Esophagus squamous epithelium (tissue), 5 donors: ENCODE measurements at regions not wholly inside any gene's neighbourhood (a gene's known extent, or its start where the extent isn't known, plus 50 kb on each side); places are given as distances from the start of the nearest gene placed in this dataset.
"Not testable (repeated sequence)": the region's sequence is repeated elsewhere in the genome, so short reads cannot be mapped to it uniquely, and the experiment has no call there.

Experiments
- DNase-seq: peaks from one replicate; lab custom pipeline; 2025; lab: John Stamatoyannopoulos, UW
- H3K27ac ChIP-seq, 4 donors: fragments of 200-600 bp; sonication (generic); one replicate each; pipeline ENCODE4 v1.5.1; 2016 to 2019; ENCODE audit warnings: mild to moderate bottlenecking in 1 of 4
- H3K27me3 ChIP-seq, 4 donors: fragments of 200-600 bp; sonication (generic); 1 replicate in 3 of 4; 2 replicates in 1 of 4; pipeline versions ENCODE4 v1.5.1 to v1.6.0; 2017 to 2021; ENCODE audit warnings: antibody characterized with exemption in 1 of 4
- H3K36me3 ChIP-seq, 3 donors: fragments of 200-600 bp; sonication (generic); one replicate each; pipeline ENCODE4 v1.5.1; 2016 to 2019
- H3K4me1 ChIP-seq, 3 donors: fragments of 200-600 bp; sonication (generic); one replicate each; pipeline ENCODE4 v1.5.1; 2017 to 2019
- H3K4me3 ChIP-seq, 4 donors: fragments of 200-600 bp; sonication (generic); 1 replicate in 3 of 4; 2 replicates in 1 of 4; pipeline ENCODE4 v1.5.1; 2016 to 2019; ENCODE audit warnings: mild to moderate bottlenecking in 2 of 4, moderate library complexity in 1 of 4
- H3K9me3 ChIP-seq, 3 donors: fragments of 200-600 bp; sonication (generic); one replicate each; pipeline ENCODE4 v1.5.1; 2016 to 2019
- CTCF ChIP-seq, 6 experiments: fragments of 450-650 bp in 4 of 6; fragments of 200-600 bp in 2 of 6; sonication (generic) in 2 of 6; IDR thresholded peaks; one replicate each; pipeline ENCODE4 v1.5.1; 2016 to 2019; ENCODE audit warnings: antibody characterized with exemption in 6 of 6, mild to moderate bottlenecking in 4 of 6, moderate library complexity in 4 of 6
- POLR2A ChIP-seq, 4 donors: fragments of 450-650 bp; IDR thresholded peaks; one replicate each; pipeline ENCODE4 v1.6.1; 2017; ENCODE audit warnings: antibody characterized with exemption in 4 of 4, mild to moderate bottlenecking in 4 of 4, moderate library complexity in 3 of 4
- WGBS, 2 donors: methylation state at CpG; one replicate each; pipeline ENCODE4 v1.1.5; 2018; 5-methylcytosine and 5-hydroxymethylcytosine counted together
- intact Hi-C: fragments of 100-400 bp; cut with DNase I; formaldehyde crosslinking; loops from one replicate; pipeline ENCODE4 v1.15.0; 2022
- donor health status: DM: yes; HTN: yes; CAD: no.

DNA sequence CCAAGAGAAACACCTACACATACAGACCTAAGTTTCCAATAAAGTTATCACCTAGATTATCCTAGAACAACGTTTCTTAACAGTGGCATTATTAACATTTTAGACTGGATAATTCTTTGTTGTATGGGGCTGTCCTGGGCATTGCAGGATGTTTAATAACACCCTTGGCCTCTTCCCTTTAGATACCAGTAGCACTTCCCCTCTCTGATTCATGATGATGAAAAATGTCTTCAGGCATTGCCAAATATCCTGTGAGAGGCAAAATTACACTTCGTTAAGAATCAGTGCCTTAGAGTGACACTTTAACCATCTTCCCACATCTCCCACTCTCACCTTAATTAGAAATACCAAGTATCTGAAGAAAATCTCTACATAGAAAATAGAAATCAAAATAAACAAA is 352.6 kb downstream of the CGGBP1 start:
- intact Hi-C loops = no loop called here
- Histone ChIP-seq H3K36me3 (no peaks in the 10 kb centered on the region), H3K4me1 (no peaks in the 10 kb centered on the region), H3K9me3 (peaks cover 0 to 4% (median 0%) of the 10 kb centered on the region in 3 donors), H3K27me3 (no peaks in the 10 kb centered on the region), H3K27ac (no peak overlapping the region), H3K4me3 (no peak overlapping the region)
- TF ChIP-seq POLR2A (IDR thresholded peaks at IDR 0.05) (no peak), CTCF (IDR thresholded peaks at IDR 0.05) (no peak)
- DNase-seq = no peak
- WGBS, 2 donors = 42 to 54% methylated on average over 2 of the region's 2 CpGs

- no peaks in the 10 kb centered on the region for H3K27me3 ChIP-seq
- no peaks in the 10 kb centered on the region for H3K4me1 ChIP-seq
- H3K4me3 ChIP-seq = no peak overlapping the region
- no peaks in the 10 kb centered on the region for H3K9me3 ChIP-seq
- DNase-seq = no peak
- H3K36me3 ChIP-seq = no peaks in the 10 kb centered on the region
- 85 to 89% methylated on average over 4 of the region's 4 CpGs for WGBS, 2 donors
- H3K27ac ChIP-seq = no peak overlapping the region
- intact Hi-C loops = no loop called here
- no peak for TF ChIP-seq CTCF (IDR thresholded peaks at IDR 0.05)
- no peak for TF ChIP-seq POLR2A (IDR thresholded peaks at IDR 0.05)
These were observed 356.2 kb downstream of the CGGBP1 start for GRCh38 chr3:87702600-87702999.

DNA sequence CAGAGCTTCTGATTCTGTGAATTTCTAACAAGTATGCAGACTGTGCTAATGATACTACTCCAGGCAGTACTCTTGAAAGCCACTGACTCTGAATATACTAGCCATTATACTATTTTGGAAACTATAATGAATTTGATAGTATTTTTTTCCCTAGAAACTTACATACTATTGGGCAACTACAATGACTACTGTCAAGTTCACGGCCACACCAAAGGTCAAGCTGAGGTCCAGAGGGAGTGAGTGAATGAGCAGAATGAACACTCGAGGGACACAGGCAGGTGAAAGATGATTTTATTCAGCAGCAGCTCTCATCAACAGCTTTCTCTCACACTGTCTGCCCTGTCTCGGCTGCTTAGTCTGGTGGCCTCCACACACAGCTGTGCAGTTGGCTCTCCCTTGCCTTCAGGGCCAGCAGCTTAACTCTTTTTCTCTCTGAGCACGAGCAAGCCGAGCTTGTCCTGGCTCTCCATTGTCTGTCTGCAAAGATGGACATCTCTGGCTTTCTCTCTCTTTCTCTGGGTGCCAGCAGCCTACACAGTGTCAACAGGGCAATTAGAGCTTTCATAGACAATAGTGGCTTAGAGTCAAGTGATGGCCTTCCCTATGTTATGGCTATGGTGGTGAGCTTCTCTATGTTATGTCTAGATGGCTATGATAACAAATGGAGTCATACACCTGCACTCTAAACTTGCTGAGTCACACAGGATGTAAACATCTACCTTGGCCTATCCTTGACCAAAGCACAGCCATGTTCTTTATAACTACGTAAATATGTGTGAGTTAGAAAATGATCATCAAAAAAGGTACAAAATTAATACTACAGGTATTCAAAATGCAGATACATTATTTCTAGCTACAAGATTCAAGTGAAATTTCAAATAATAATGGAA is 362.4 kb downstream of the CGGBP1 start:
- no peaks in the 10 kb centered on the region for H3K27me3 ChIP-seq
- H3K27ac ChIP-seq = no peak overlapping the region
- no peak for DNase-seq
- TF ChIP-seq CTCF (IDR thresholded peaks at IDR 0.05) = no peak
- TF ChIP-seq POLR2A (IDR thresholded peaks at IDR 0.05) = no peak
- WGBS, 2 donors = 57 to 70% methylated on average over 6 of the region's 6 CpGs
- H3K36me3 ChIP-seq = no peaks in the 10 kb centered on the region
- no peaks in the 10 kb centered on the region for H3K4me1 ChIP-seq
- H3K4me3 ChIP-seq = no peak overlapping the region
- intact Hi-C loops = no loop called here
- no peaks in the 10 kb centered on the region for H3K9me3 ChIP-seq

GRCh38 chr3:87694678-87695077 is 364.1 kb downstream of the CGGBP1 start:
- H3K9me3 ChIP-seq = no peaks in the 10 kb centered on the region
- TF ChIP-seq CTCF (IDR thresholded peaks at IDR 0.05) (no peak), POLR2A (IDR thresholded peaks at IDR 0.05) (no peak)
- no peaks in the 10 kb centered on the region for H3K4me1 ChIP-seq
- WGBS, 2 donors = 60% methylated on average over 2 of the region's 2 CpGs
- no peak for DNase-seq
- H3K27me3 ChIP-seq = no peaks in the 10 kb centered on the region
- no peak overlapping the region for H3K4me3 ChIP-seq
- intact Hi-C loops = no loop called here
- H3K27ac ChIP-seq = no peak overlapping the region
- H3K36me3 ChIP-seq = no peaks in the 10 kb centered on the region

DNA sequence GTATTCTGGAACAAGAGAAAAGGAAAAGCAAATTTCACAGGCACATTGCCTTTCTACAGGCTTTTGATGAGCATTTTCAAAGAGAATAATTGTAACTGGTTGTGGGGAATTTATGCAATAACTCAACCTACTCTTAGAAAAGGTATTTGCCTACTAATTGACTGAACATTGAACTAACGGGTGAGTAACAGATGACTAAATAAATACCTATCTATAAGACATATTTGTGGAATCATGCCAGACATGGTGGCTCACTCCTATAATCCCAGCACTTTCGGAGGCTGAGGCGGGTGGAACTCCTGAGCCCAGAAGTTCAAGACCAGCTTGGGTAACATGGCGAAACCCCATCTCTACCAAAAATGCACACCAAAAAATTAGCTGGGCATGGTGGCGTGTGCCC is 367.7 kb downstream of the CGGBP1 start:
- Histone ChIP-seq H3K4me1 (no peaks in the 10 kb centered on the region), H3K4me3 (no peak overlapping the region), H3K9me3 (no peaks in the 10 kb centered on the region), H3K27me3 (no peaks in the 10 kb centered on the region), H3K36me3 (no peaks in the 10 kb centered on the region), H3K27ac (no peak overlapping the region)
- TF ChIP-seq POLR2A (IDR thresholded peaks at IDR 0.05) (no peak), CTCF (IDR thresholded peaks at IDR 0.05) (no peak)
- intact Hi-C loops = no loop called here
- WGBS, 2 donors = 77 to 81% methylated on average over 5 of the region's 5 CpGs
- no peak for DNase-seq

DNA sequence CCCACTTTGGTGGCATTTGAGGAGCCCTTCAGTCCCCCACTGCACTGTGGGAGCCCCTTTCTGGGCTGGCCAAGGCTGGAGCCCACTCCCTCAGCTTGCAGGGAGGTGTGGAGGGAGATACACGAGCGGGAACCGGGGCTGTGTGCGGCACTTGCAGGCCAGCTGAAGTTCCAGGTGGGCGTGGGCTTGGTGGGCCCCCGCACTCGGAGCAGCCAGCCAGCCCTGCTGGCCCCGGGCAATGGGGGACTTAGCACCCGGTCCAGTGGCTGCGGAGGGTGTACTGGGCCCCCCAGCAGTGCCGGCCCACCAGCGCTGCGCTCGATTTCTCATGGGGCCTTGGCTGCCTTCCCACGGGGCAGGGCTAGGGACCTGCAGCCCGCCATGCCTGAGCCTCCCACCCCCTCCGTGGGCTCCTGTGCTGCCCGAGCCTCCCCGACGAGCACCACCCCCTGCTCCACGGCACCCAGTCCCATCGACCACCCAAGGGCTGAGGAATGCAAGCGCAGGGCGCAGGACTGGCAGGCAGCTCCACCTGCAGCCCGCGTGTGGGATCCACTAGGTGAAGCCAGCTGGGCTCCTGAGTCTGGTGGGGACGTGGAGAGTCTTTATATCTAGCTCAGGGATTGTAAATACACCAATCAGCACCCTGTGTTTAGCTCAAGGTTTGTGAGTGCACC is 379.7 kb downstream of the CGGBP1 start:
- H3K27ac ChIP-seq, H3K4me1 ChIP-seq, intact Hi-C loops, H3K27me3 ChIP-seq, H3K9me3 ChIP-seq, H3K4me3 ChIP-seq, H3K36me3 ChIP-seq, DNase-seq: not testable (repeated sequence)
- WGBS, 2 donors = 64 to 91% methylated on average over 2 to 7 of the region's 27 CpGs
